Ovary (tissue), 7 donors: ENCODE measurements at regions not wholly inside any gene's neighbourhood (a gene's known extent, or its start where the extent isn't known, plus 50 kb on each side); places are given as distances from the start of the nearest gene placed in this dataset.

Experiments
- DNase-seq, 5 donors: peaks; one replicate each; pipeline ENCODE4 v3.0.0-alpha.2; 2019 to 2020
- H3K27ac ChIP-seq, 2 donors: fragments of 200-600 bp; one replicate each; pipeline versions ENCODE4 v1.5.1 to v1.8.0; 2019 to 2022
- H3K27me3 ChIP-seq: fragments of 200-600 bp; one replicate; pipeline ENCODE4 v1.8.0; 2022
- H3K36me3 ChIP-seq: fragments of 200-600 bp; sonication (generic); one replicate; pipeline ENCODE4 v1.5.1; 2019
- H3K4me1 ChIP-seq: one replicate; pipeline ENCODE4 v1.8.1; 2013; ENCODE audit warnings: mild to moderate bottlenecking, moderate library complexity; ENCODE audit not compliant: insufficient read depth
- H3K4me3 ChIP-seq: fragments of 200-600 bp; sonication (generic); one replicate; pipeline ENCODE4 v1.5.1; 2017
- H3K9me3 ChIP-seq, 2 donors: fragments of 200-600 bp in 1 of 2; sonication (generic) in 1 of 2; one replicate each; pipeline versions ENCODE4 v1.5.1 to v1.8.1; 2013 to 2019; ENCODE audit warnings: mild to moderate bottlenecking in 1 of 2, moderate library complexity in 1 of 2
- CTCF ChIP-seq, 3 donors: fragments of 450-650 bp in 2 of 3; fragments of 200-600 bp in 1 of 3; IDR thresholded peaks; one replicate each; pipeline versions ENCODE4 v1.5.1 to v1.8.0; 2016 to 2022; ENCODE audit warnings: antibody characterized with exemption in 3 of 3, mild to moderate bottlenecking in 1 of 3
- EP300 ChIP-seq: sonication (generic); formaldehyde crosslinking; IDR thresholded peaks from one replicate; pipeline ENCODE4 v1.6.1; 2017; ENCODE audit warnings: antibody characterized with exemption
- POLR2A ChIP-seq: fragments of 450-650 bp; IDR thresholded peaks from one replicate; pipeline ENCODE4 v1.6.1; 2017; ENCODE audit warnings: antibody characterized with exemption, mild to moderate bottlenecking, moderate library complexity
- WGBS, 3 donors: extraction: QIAGEN DNeasy Blood & Tissue Kit in 1 of 3; methylation state at CpG; one replicate each; pipeline versions ENCODE4 v1.1.5 to v1.1.7; 2013 to 2017; 5-methylcytosine and 5-hydroxymethylcytosine counted together
- intact Hi-C, 4 donors: fragments of 100-400 bp; cut with DNase I; formaldehyde crosslinking; loops; one replicate each; pipeline versions ENCODE4 v1.11.0 to v1.15.1; 2022 to 2023
- donor health status: DM: no; HTN: no; CAD: no; lungs with moderate emphysema.
- donor health status: DM: no; HTN: no; CAD: no.
- donor health status: Bipolar disorder and iron deficiency.
- donor health status: DM: no; HTN: no; CAD: no.
- donor health status: DM: yes; HTN: yes; CAD: no.

GRCh38 chr14:104313674-104314073, 175.3 kb downstream of the KIF26A start:
- no peaks in the 10 kb centered on the region for H3K9me3 ChIP-seq
- H3K4me1 ChIP-seq, result no peaks in the 10 kb centered on the region
- no peak overlapping the region for H3K4me3 ChIP-seq
- intact Hi-C loops, result no loop called here
- no peak overlapping the region for H3K27ac ChIP-seq
- H3K36me3 ChIP-seq, result no peaks in the 10 kb centered on the region
- DNase-seq, result no peak
- 78 to 83% (median 80%) methylated on average over 4 of the region's 4 CpGs for WGBS, 3 donors
- TF ChIP-seq EP300, result no peak
- no peak for TF ChIP-seq CTCF (IDR thresholded peaks at IDR 0.05)
- no peak for TF ChIP-seq POLR2A
- H3K27me3 ChIP-seq, result no peaks in the 10 kb centered on the region

- no peak overlapping the region for H3K27ac ChIP-seq
- WGBS, 3 donors, result 74 to 78% (median 76%) methylated on average over 19 of the region's 19 CpGs
- no peak overlapping the region for H3K4me3 ChIP-seq
- H3K27me3 ChIP-seq, result no peaks in the 10 kb centered on the region
- H3K4me1 ChIP-seq, result no peaks in the 10 kb centered on the region
- no peaks in the 10 kb centered on the region for H3K9me3 ChIP-seq
- H3K36me3 ChIP-seq, result no peaks in the 10 kb centered on the region
- intact Hi-C loops, result no loop called here
- TF ChIP-seq CTCF (IDR thresholded peaks at IDR 0.05) (no peak), EP300 (no peak), POLR2A (no peak)
- DNase-seq, result peak in 2 of 5 donors; percentile 6 to 22
These were observed 176.0 kb downstream of the KIF26A start for GRCh38 chr14:104314251-104314941.

DNA sequence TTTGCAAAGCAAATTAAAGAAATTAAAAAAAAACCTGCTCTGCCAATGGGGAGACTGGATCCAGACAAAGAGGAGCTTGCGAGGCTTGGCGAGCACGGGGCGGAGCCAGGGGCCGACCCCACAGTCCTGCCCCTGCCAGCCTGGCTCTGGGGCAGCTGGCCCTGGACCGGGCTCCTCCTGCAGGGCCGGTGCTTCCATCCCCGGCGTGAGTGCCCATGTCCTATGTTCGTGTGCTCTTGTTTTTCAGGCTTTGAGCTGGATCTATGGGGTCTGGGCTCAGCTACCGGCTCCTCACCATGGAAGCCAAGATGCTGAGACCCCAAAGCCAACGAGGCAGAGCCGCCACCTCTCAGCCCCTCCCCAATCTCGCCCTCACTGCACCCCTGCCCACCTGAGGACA, 176.8 kb downstream of the KIF26A start:
- H3K9me3 ChIP-seq, result no peaks in the 10 kb centered on the region
- H3K4me3 ChIP-seq, result no peak overlapping the region
- WGBS, 3 donors, result 81 to 84% (median 83%) methylated on average over 14 of the region's 14 CpGs
- H3K27me3 ChIP-seq, result no peaks in the 10 kb centered on the region
- no peaks in the 10 kb centered on the region for H3K36me3 ChIP-seq
- no peaks in the 10 kb centered on the region for H3K4me1 ChIP-seq
- no peak for TF ChIP-seq CTCF (IDR thresholded peaks at IDR 0.05)
- TF ChIP-seq POLR2A, result no peak
- no peak for TF ChIP-seq EP300
- H3K27ac ChIP-seq, result no peak overlapping the region
- intact Hi-C loops, result no loop called here
- peak in 1 of 5 donors; percentile 13 for DNase-seq

DNA sequence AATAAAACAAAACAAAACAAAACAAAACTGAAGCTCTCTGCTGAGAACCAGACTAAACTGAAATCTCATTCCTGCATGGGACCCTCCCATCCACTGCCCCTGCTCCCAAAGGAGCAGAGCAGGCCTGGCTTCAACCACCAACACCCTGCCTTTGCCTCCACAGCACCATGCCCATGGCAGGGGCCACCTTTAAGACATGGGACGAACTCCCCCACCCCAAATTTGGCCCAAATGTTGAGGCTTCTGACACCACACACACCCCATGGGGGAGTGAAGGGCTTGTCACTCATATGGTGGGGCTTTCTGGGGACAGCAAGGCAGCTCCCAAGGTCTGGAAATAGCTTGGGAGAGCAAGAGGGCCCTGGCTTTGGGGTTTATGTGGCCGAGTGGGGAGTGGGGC, 177.2 kb downstream of the KIF26A start:
- no peak for DNase-seq
- Histone ChIP-seq H3K27me3 (no peaks in the 10 kb centered on the region), H3K36me3 (no peaks in the 10 kb centered on the region), H3K9me3 (no peaks in the 10 kb centered on the region), H3K4me1 (peaks cover 2% of the 10 kb centered on the region), H3K4me3 (no peak overlapping the region), H3K27ac (no peak overlapping the region)
- TF ChIP-seq CTCF (IDR thresholded peaks at IDR 0.05) (no peak), EP300 (no peak), POLR2A (no peak)
- WGBS, 3 donors, result 86 to 93% (median 92%) methylated on average over 2 of the region's 2 CpGs
- intact Hi-C loops, result no loop called here
